Ovary (tissue), 3 donors: ENCODE measurements at regions not wholly inside any gene's neighbourhood (a gene's known extent, or its start where the extent isn't known, plus 50 kb on each side); places are given as distances from the start of the nearest gene placed in this dataset.

Source experiments
- CTCF ChIP-seq, 3 donors: fragments of 450-650 bp in 2 of 3; fragments of 200-600 bp in 1 of 3; IDR thresholded peaks; one replicate each; pipeline versions ENCODE4 v1.5.1 to v1.8.0; 2016 to 2022; ENCODE audit warnings: antibody characterized with exemption in 3 of 3, mild to moderate bottlenecking in 1 of 3
- POLR2A ChIP-seq: fragments of 450-650 bp; IDR thresholded peaks from one replicate; pipeline ENCODE4 v1.6.1; 2017; ENCODE audit warnings: antibody characterized with exemption, mild to moderate bottlenecking, moderate library complexity
- donor health status: DM: no; HTN: no; CAD: no.

DNA sequence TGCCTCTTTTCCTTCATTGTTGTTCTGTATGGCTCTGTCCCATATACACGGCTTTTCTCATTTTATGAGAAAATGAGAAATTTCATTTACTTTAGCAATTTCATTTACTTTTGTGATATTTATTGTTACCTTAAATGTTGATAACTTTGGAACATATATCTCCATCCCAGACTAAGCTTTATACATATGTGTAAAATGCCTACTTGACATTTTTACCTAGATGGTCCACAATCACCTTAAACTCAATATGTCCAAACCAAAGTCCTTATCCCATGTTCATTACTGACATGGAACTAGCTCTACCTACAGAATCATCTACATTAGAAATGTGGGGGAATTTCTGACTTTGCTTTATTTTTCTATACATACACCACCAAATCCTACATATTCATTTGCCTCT is 590.5 kb upstream of the CT83 start:
- TF ChIP-seq CTCF (IDR thresholded peaks at IDR 0.05) (no peak), POLR2A (no peak)
